ENCODE measurements at regions not wholly inside any gene's neighbourhood (a gene's known extent, or its start where the extent isn't known, plus 50 kb on each side); places are given as distances from the start of the nearest gene placed in this dataset.

DNA sequence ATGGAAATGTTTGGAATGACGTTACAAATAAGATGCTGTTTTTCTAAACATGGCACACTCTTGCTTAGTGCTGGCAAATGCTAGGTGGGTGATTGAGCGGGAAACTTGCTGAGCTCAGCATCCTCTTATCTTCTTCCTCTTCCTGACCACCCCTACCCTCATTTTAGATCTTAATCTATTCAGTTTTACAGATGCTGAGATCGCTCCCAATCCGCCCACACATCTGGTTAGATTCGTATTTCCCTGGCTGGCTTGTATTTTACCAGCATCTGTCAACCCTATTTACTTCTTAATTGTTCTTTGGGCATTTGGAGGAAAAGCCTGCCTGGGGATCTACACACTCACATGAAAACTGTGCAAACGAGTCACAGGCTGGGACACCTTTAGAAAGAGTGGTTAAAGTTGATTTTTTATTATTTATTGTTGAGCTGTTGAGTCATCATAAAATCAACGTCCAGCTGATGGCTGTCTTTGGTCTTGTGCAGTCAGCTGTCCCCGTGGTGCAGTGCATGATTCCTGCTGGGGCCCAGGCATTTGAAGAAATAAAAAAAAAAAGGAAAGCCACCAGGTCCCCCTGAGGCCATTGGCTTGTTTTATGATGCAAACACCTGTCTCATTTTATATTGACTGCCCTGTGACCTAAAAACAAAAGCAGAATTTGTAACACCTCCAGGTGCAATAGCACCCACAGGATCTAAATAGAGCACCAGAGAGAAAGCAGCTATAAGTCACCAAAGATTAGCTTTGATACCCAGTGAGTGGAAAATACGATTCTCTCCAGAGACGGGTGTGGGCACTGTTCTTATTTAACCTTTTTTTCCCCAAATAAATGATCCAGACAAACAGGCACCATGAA lies 258.6 kb downstream of the HS3ST3B1 start:
- intact Hi-C loops (cut with DNase I; ENCODE audit: low total_unique reads) = no loop called here
- no peaks in the 10 kb centered on the region for H3K36me3 ChIP-seq
- H3K4me3 ChIP-seq = no peak overlapping the region
- no peaks in the 10 kb centered on the region for H3K4me1 ChIP-seq
- no peaks in the 10 kb centered on the region for H3K27me3 ChIP-seq
- no peak overlapping the region for H3K27ac ChIP-seq
- DNase-seq (ENCODE audit: low spot score in 2 of 2) = no peak
- no peak for TF ChIP-seq POLR2AphosphoS5 (IDR thresholded peaks at IDR 0.05)
- no peak for TF ChIP-seq POLR2A (IDR thresholded peaks at IDR 0.05)
- TF ChIP-seq CTCF (IDR thresholded peaks at IDR 0.05) = no peak
- no peaks in the 10 kb centered on the region for H3K9me3 ChIP-seq

DNA sequence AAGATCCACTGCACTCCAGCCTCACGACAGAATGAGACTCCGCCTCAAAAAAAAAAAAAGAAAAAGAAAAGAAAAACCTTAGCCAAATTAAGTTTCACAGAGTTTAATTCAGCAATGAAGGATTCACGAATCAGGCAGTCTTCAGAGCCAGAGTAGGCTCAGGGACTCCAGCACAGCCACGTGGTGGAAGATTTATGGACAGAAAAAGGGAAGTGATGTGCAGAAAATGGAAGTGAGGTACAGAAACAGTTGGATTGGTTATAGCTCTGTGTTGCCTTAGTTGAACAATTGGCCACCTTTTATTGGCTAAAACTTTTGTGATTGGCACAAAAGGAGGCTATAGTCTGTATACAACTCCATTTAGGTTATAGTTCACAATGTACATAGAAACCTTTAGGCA lies 256.6 kb downstream of the HS3ST3B1 start:
- intact Hi-C loops (cut with DNase I; ENCODE audit: low total_unique reads) = no loop called here

DNA sequence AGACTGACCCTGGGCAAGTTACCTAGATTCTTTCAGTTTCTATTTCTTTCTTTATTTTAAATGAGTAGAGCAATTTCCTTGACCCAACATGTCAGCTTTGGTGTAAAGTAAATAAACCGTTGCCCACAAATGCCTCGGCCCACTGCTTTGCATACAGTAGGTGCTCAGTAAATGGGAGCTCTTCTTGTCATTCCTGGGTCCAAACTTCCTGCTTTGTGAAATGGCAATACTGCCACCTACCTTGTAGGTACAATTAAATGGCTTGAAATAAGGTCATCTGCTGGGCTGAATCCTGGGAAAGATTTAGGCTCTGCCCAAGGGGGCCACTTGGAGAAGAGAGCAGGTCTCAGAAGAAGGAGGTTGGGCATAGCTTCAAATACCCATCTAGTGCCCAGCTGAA lies 253.0 kb downstream of the HS3ST3B1 start:
- intact Hi-C loops (cut with DNase I; ENCODE audit: low total_unique reads) = no loop called here

More for the DNA sequence above, 256.6 kb downstream of the HS3ST3B1 start:
- TF ChIP-seq POLR2AphosphoS5 (IDR thresholded peaks at IDR 0.05) (no peak), POLR2A (IDR thresholded peaks at IDR 0.05) (no peak), CTCF (IDR thresholded peaks at IDR 0.05) (no peak)
- no peak for DNase-seq (ENCODE audit: low spot score in 2 of 2)
- Histone ChIP-seq H3K4me1 (no peaks in the 10 kb centered on the region), H3K4me3 (no peak overlapping the region), H3K27me3 (no peaks in the 10 kb centered on the region), H3K9me3 (no peaks in the 10 kb centered on the region), H3K27ac (no peak overlapping the region), H3K36me3 (no peaks in the 10 kb centered on the region)

GRCh38 chr17:14552306-14552705 lies 251.4 kb downstream of the HS3ST3B1 start:
- Histone ChIP-seq H3K36me3 (no peaks in the 10 kb centered on the region), H3K27ac (no peak overlapping the region), H3K4me3 (no peak overlapping the region), H3K9me3 (no peaks in the 10 kb centered on the region), H3K27me3 (no peaks in the 10 kb centered on the region), H3K4me1 (no peaks in the 10 kb centered on the region)
- intact Hi-C loops (cut with DNase I; ENCODE audit: low total_unique reads) = no loop called here
- no peak for TF ChIP-seq POLR2AphosphoS5 (IDR thresholded peaks at IDR 0.05)
- no peak for TF ChIP-seq CTCF (IDR thresholded peaks at IDR 0.05)
- TF ChIP-seq POLR2A (IDR thresholded peaks at IDR 0.05) = no peak
- DNase-seq (ENCODE audit: low spot score in 2 of 2) = no peak

More for the DNA sequence above, 253.0 kb downstream of the HS3ST3B1 start:
- H3K27me3 ChIP-seq = no peaks in the 10 kb centered on the region
- H3K4me3 ChIP-seq = no peak overlapping the region
- no peaks in the 10 kb centered on the region for H3K4me1 ChIP-seq
- H3K36me3 ChIP-seq = no peaks in the 10 kb centered on the region
- H3K27ac ChIP-seq = no peak overlapping the region
- DNase-seq (ENCODE audit: low spot score in 2 of 2) = no peak
- no peak for TF ChIP-seq POLR2AphosphoS5 (IDR thresholded peaks at IDR 0.05)
- TF ChIP-seq POLR2A (IDR thresholded peaks at IDR 0.05) = no peak
- no peak for TF ChIP-seq CTCF (IDR thresholded peaks at IDR 0.05)
- H3K9me3 ChIP-seq = no peaks in the 10 kb centered on the region

DNA sequence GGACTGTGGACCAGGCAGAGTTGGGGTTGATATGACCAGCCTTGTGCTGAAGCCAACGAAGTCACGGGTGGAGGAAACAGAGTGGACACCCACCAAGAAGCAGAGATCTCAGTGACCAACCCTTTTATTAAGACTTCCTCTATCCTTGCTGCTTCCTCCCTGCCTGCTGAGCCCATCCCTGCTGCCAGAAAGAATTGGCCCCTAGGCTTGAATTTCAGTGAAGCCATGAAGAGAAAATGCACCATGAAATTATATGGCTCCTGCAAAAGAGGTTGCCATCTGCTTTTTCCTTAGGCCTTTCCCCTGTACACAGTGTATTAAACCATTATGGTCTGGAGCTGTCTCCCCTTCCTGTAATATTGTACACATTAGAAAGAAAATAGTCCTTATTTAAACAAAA lies 246.7 kb downstream of the HS3ST3B1 start:
- intact Hi-C loops (cut with DNase I; ENCODE audit: low total_unique reads) = no loop called here
- Histone ChIP-seq H3K9me3 (no peaks in the 10 kb centered on the region), H3K36me3 (no peaks in the 10 kb centered on the region), H3K4me1 (no peaks in the 10 kb centered on the region), H3K4me3 (no peak overlapping the region), H3K27ac (no peak overlapping the region), H3K27me3 (no peaks in the 10 kb centered on the region)
- TF ChIP-seq CTCF (IDR thresholded peaks at IDR 0.05) = no peak
- TF ChIP-seq POLR2AphosphoS5 (IDR thresholded peaks at IDR 0.05) = no peak
- no peak for TF ChIP-seq POLR2A (IDR thresholded peaks at IDR 0.05)
- no peak for DNase-seq (ENCODE audit: low spot score in 2 of 2)

All from breast epithelium (tissue), 4 donors.